CD4-positive, alpha-beta T cell (primary cell): ENCODE measurements at regions not wholly inside any gene's neighbourhood (a gene's known extent, or its start where the extent isn't known, plus 50 kb on each side); places are given as distances from the start of the nearest gene placed in this dataset.

ENCODE experiments used
- ATAC-seq: fragments of 200-7000 bp; cut with Tn5 transposase; one replicate; pipeline ENCODE4 v1.10.0; 2022; ENCODE audit warnings: mild to moderate bottlenecking; ENCODE audit not compliant: poor library complexity
- CTCF ChIA-PET: fragments of 350-600 bp; sonication (Branson Sonifier 250); formaldehyde crosslinking; loops from one replicate; lab custom pipeline; 2021; ENCODE audit warnings: antibody characterized with exemption, inconsistent platforms; lab: Charles Lee
- POLR2A ChIA-PET: fragments of 350-600 bp; sonication (Branson Sonifier 250); formaldehyde crosslinking; loops from one replicate; lab custom pipeline; 2021; ENCODE audit warnings: antibody characterized with exemption, inconsistent platforms; lab: Charles Lee
- DNase-seq, 14 experiments: peaks; one replicate each; pipeline ENCODE4 v3.0.0-alpha.2; 2013 to 2020; ENCODE audit warnings: mixed read lengths in 2 of 14
- H3K27ac ChIP-seq, 2 donors: one replicate each; pipeline versions ENCODE4 v1.5.1 to v1.7.0; 2013; ENCODE audit warnings: low read length in 2 of 2, low read depth in 1 of 2, mild to moderate bottlenecking in 1 of 2
- H3K27me3 ChIP-seq, 2 experiments: 1 replicate in 1 of 2; 2 replicates in 1 of 2; pipeline versions ENCODE4 v1.6.1 to v1.7.0; 2013; ENCODE audit warnings: low read length in 2 of 2, control low read depth in 1 of 2, mild to moderate bottlenecking in 1 of 2, moderate library complexity in 1 of 2; ENCODE audit not compliant: insufficient read depth in 2 of 2, control insufficient read depth in 1 of 2
- H3K36me3 ChIP-seq: one replicate; pipeline ENCODE4 v1.6.1; 2013; ENCODE audit warnings: low read length, control low read depth; ENCODE audit not compliant: insufficient read depth
- H3K4me1 ChIP-seq: one replicate; pipeline ENCODE4 v1.6.1; 2013; ENCODE audit warnings: low read length, control low read depth; ENCODE audit not compliant: insufficient read depth
- H3K4me3 ChIP-seq: one replicate; pipeline ENCODE4 v1.5.1; 2013; ENCODE audit warnings: mild to moderate bottlenecking, low read length, moderate library complexity
- H3K9me3 ChIP-seq, 2 experiments: 1 replicate in 1 of 2; 2 replicates in 1 of 2; pipeline versions ENCODE4 v1.6.1 to v1.7.0; 2013; ENCODE audit warnings: low read length in 2 of 2, mild to moderate bottlenecking in 2 of 2, control low read depth in 1 of 2, moderate library complexity in 1 of 2; ENCODE audit not compliant: control insufficient read depth in 1 of 2, insufficient read depth in 1 of 2
- H3K27ac Mint-ChIP-seq: one replicate; pipeline ENCODE4 v1.8.0; 2020; ENCODE audit warnings: mixed read lengths
- H3K27me3 Mint-ChIP-seq: one replicate; pipeline ENCODE4 v1.8.0; 2021; ENCODE audit warnings: mixed read lengths
- H3K36me3 Mint-ChIP-seq: one replicate; pipeline ENCODE4 v1.8.0; 2021; ENCODE audit warnings: low read depth, mixed read lengths
- H3K4me1 Mint-ChIP-seq: one replicate; pipeline ENCODE4 v1.8.0; 2021; ENCODE audit warnings: low read depth, mixed read lengths
- H3K4me3 Mint-ChIP-seq: one replicate; pipeline ENCODE4 v1.8.0; 2020; ENCODE audit warnings: mild to moderate bottlenecking, mixed read lengths
- H3K9me3 Mint-ChIP-seq: one replicate; pipeline ENCODE4 v1.8.0; 2020; ENCODE audit warnings: mixed read lengths
- CTCF ChIP-seq: fragments of 200-600 bp; IDR thresholded peaks from one replicate; pipeline ENCODE4 v1.8.0; 2022; ENCODE audit warnings: antibody characterized with exemption, mild to moderate bottlenecking
- intact Hi-C, 2 experiments: fragments of 100-400 bp; cut with DNase I in 1 of 2; cut with micrococcal nuclease in 1 of 2; formaldehyde crosslinking; loops; one replicate each; pipeline versions ENCODE4 v1.15.1 to v1.9.0; 2023 to 2025; cut with DNase I, micrococcal nuclease

GRCh38 chr2:53347269-53347668, 420.3 kb upstream of the CHAC2 start:
- no peak for DNase-seq
- Mint-ChIP-seq H3K9me3 (no peaks in the 10 kb centered on the region), H3K4me1 (no peaks in the 10 kb centered on the region), H3K27me3 (no peaks in the 10 kb centered on the region), H3K36me3 (no peaks in the 10 kb centered on the region), H3K4me3 (no peak overlapping the region), H3K27ac (no peak overlapping the region)
- H3K27ac ChIP-seq: no peak overlapping the region
- ChIA-PET POLR2A (no interaction called here), CTCF (no interaction called here)
- no peak for TF ChIP-seq CTCF
- no peaks in the 10 kb centered on the region for H3K9me3 ChIP-seq
- H3K27me3 ChIP-seq: no peaks in the 10 kb centered on the region
- intact Hi-C loops: no loop called here
- H3K36me3 ChIP-seq: no peaks in the 10 kb centered on the region
- no peak for ATAC-seq
- no peak overlapping the region for H3K4me3 ChIP-seq
- no peaks in the 10 kb centered on the region for H3K4me1 ChIP-seq

GRCh38 chr2:53342248-53342647, 425.4 kb upstream of the CHAC2 start:
- Mint-ChIP-seq H3K4me1 (no peaks in the 10 kb centered on the region), H3K4me3 (no peak overlapping the region), H3K9me3 (no peaks in the 10 kb centered on the region), H3K27me3 (no peaks in the 10 kb centered on the region), H3K27ac (no peak overlapping the region), H3K36me3 (no peaks in the 10 kb centered on the region)
- no peak overlapping the region for H3K27ac ChIP-seq
- no peak overlapping the region for H3K4me3 ChIP-seq
- DNase-seq (no peak), ATAC-seq (no peak)
- no peaks in the 10 kb centered on the region for H3K4me1 ChIP-seq
- no peaks in the 10 kb centered on the region for H3K36me3 ChIP-seq
- ChIA-PET POLR2A (no interaction called here), CTCF (no interaction called here)
- intact Hi-C loops: no loop called here
- H3K9me3 ChIP-seq: peaks cover 0 to 3% of the 10 kb centered on the region in 2 experiments
- no peaks in the 10 kb centered on the region for H3K27me3 ChIP-seq
- no peak for TF ChIP-seq CTCF

- Histone ChIP-seq H3K9me3 (peaks cover 0 to 3% of the 10 kb centered on the region in 2 experiments), H3K36me3 (no peaks in the 10 kb centered on the region), H3K27ac (no peak overlapping the region), H3K4me3 (no peak overlapping the region), H3K4me1 (no peaks in the 10 kb centered on the region), H3K27me3 (no peaks in the 10 kb centered on the region)
- Mint-ChIP-seq H3K36me3 (no peaks in the 10 kb centered on the region), H3K27ac (no peak overlapping the region), H3K4me3 (no peak overlapping the region), H3K27me3 (no peaks in the 10 kb centered on the region), H3K9me3 (no peaks in the 10 kb centered on the region), H3K4me1 (no peaks in the 10 kb centered on the region)
- no peak for ATAC-seq
- no peak for TF ChIP-seq CTCF
- POLR2A ChIA-PET: no interaction called here
- intact Hi-C loops: no loop called here
- CTCF ChIA-PET: no interaction called here
- DNase-seq: no peak
Measured at GRCh38 chr2:53334610-53335009, 433.0 kb upstream of the CHAC2 start.
